ENCODE measurements at regions not wholly inside any gene's neighbourhood (a gene's known extent, or its start where the extent isn't known, plus 50 kb on each side); places are given as distances from the start of the nearest gene placed in this dataset.
A peak's percentile ranks its signal among the peaks of the same experiment; 100 is the strongest.

- dilution Hi-C loops (cut with MboI; ENCODE audit: extremely low pct_ligation_motif_present, low sequenced_read_pairs): no loop called here
- Histone ChIP-seq H4K20me1 (ENCODE audit: control insufficient read depth, extremely low read depth, insufficient read depth, low read length) (no peaks in the 10 kb centered on the region), H3K27me3 (ENCODE audit: control insufficient read depth, extremely low read depth, insufficient read depth, low read length) (no peaks in the 10 kb centered on the region), H3K36me3 (ENCODE audit: control insufficient read depth in 2 of 2, extremely low read depth in 1 of 2, insufficient read depth in 2 of 2, low read length in 2 of 2) (no peaks in the 10 kb centered on the region), H2AFZ (ENCODE audit: control insufficient read depth, low read length) (peak overlapping the region; percentile 32), H3K27ac (ENCODE audit: control insufficient read depth, insufficient read depth, low read length) (no peak overlapping the region), H3K79me2 (ENCODE audit: control insufficient read depth, insufficient read depth, low read length) (no peaks in the 10 kb centered on the region), H3K4me2 (ENCODE audit: control insufficient read depth, extremely low read depth, insufficient read depth, low read depth, low read length) (no peak overlapping the region), H3K4me1 (ENCODE audit: control insufficient read depth, extremely low read depth, insufficient read depth, low read length) (peaks cover 4% of the 10 kb centered on the region), H3K9me3 (ENCODE audit: control insufficient read depth, low read depth, low read length) (no peaks in the 10 kb centered on the region), H3K4me3 (ENCODE audit: control insufficient read depth in 2 of 3, extremely low read depth in 1 of 3, insufficient read depth in 2 of 3, low read depth in 1 of 3, low read length in 3 of 3) (no peak overlapping the region), H3K9me1 (ENCODE audit: control insufficient read depth, extremely low read depth, insufficient read depth, low read length) (no peaks in the 10 kb centered on the region), H3K9ac (ENCODE audit: control insufficient read depth, extremely low read depth, insufficient read depth, low read length) (no peak overlapping the region)
- no peak for DNase-seq (ENCODE audit: low read depth, low spot score)
- TF ChIP-seq EZH2 (IDR thresholded peaks at IDR 0.05; ENCODE audit: low read length) (no peak), CTCF (optimal IDR thresholded peaks at IDR 0.05 in 1 of 3, IDR thresholded peaks at IDR 0.05 in 1 of 3, conservative IDR thresholded peaks at IDR 0.05 in 1 of 3; ENCODE audit: extremely low read depth in 1 of 3, insufficient read depth in 2 of 3, low read length in 3 of 3) (no peak)
- FAIRE-seq: no peak
These were observed 53.4 kb upstream of the RGS18 start for GRCh38 chr1:192104852-192105251.

GRCh38 chr1:192108161-192108560 lies 50.1 kb upstream of the RGS18 start:
- H4K20me1 ChIP-seq (ENCODE audit: control insufficient read depth, extremely low read depth, insufficient read depth, low read length): no peaks in the 10 kb centered on the region
- H2AFZ ChIP-seq (ENCODE audit: control insufficient read depth, low read length): no peak overlapping the region
- no peak overlapping the region for H3K27ac ChIP-seq (ENCODE audit: control insufficient read depth, insufficient read depth, low read length)
- dilution Hi-C loops (cut with MboI; ENCODE audit: extremely low pct_ligation_motif_present, low sequenced_read_pairs): no loop called here
- no peak overlapping the region for H3K4me3 ChIP-seq (ENCODE audit: control insufficient read depth in 2 of 3, extremely low read depth in 1 of 3, insufficient read depth in 2 of 3, low read depth in 1 of 3, low read length in 3 of 3)
- no peaks in the 10 kb centered on the region for H3K9me3 ChIP-seq (ENCODE audit: control insufficient read depth, low read depth, low read length)
- no peak for TF ChIP-seq EZH2 (IDR thresholded peaks at IDR 0.05; ENCODE audit: low read length)
- TF ChIP-seq CTCF (optimal IDR thresholded peaks at IDR 0.05 in 1 of 3, IDR thresholded peaks at IDR 0.05 in 1 of 3, conservative IDR thresholded peaks at IDR 0.05 in 1 of 3; ENCODE audit: extremely low read depth in 1 of 3, insufficient read depth in 2 of 3, low read length in 3 of 3): no peak
- H3K9ac ChIP-seq (ENCODE audit: control insufficient read depth, extremely low read depth, insufficient read depth, low read length): no peak overlapping the region
- H3K9me1 ChIP-seq (ENCODE audit: control insufficient read depth, extremely low read depth, insufficient read depth, low read length): no peaks in the 10 kb centered on the region
- no peaks in the 10 kb centered on the region for H3K79me2 ChIP-seq (ENCODE audit: control insufficient read depth, insufficient read depth, low read length)
- FAIRE-seq (no peak), DNase-seq (ENCODE audit: low read depth, low spot score) (no peak)
- no peaks in the 10 kb centered on the region for H3K4me1 ChIP-seq (ENCODE audit: control insufficient read depth, extremely low read depth, insufficient read depth, low read length)
- no peaks in the 10 kb centered on the region for H3K27me3 ChIP-seq (ENCODE audit: control insufficient read depth, extremely low read depth, insufficient read depth, low read length)
- no peaks in the 10 kb centered on the region for H3K36me3 ChIP-seq (ENCODE audit: control insufficient read depth in 2 of 2, extremely low read depth in 1 of 2, insufficient read depth in 2 of 2, low read length in 2 of 2)
- no peak overlapping the region for H3K4me2 ChIP-seq (ENCODE audit: control insufficient read depth, extremely low read depth, insufficient read depth, low read depth, low read length)

Small RNA genes lying in the stretch of these regions (small RNA-seq; reads per million reads assigned to genes)
- gene AL139135.1 (ENCODE audit: insufficient read length in 3 of 3, low read depth in 3 of 3, low replicate concordance in 1 of 3) (0 reads per million in 3 experiments), gene AL713866.2 (ENCODE audit: insufficient read length in 3 of 3, low read depth in 3 of 3, low replicate concordance in 1 of 3) (0 reads per million in 3 experiments)

Measured in keratinocyte (primary cell).